Lower leg skin (tissue), 4 donors: ENCODE measurements at regions not wholly inside any gene's neighbourhood (a gene's known extent, or its start where the extent isn't known, plus 50 kb on each side); places are given as distances from the start of the nearest gene placed in this dataset.

Experiments
- DNase-seq, 2 donors: peaks; one replicate each; pipeline ENCODE4 v3.0.0-alpha.2; 2019; ENCODE audit warnings: low spot score in 2 of 2
- H3K4me3 ChIP-seq: fragments of 200-600 bp; sonication (generic); 2 replicates; pipeline ENCODE4 v1.5.1; 2017; ENCODE audit warnings: mild to moderate bottlenecking, low read depth; ENCODE audit not compliant: poor library complexity, severe bottlenecking
- POLR2A ChIP-seq, 2 donors: fragments of 450-650 bp; IDR thresholded peaks; one replicate each; pipeline ENCODE4 v1.6.1; 2016 to 2017; ENCODE audit warnings: antibody characterized with exemption in 2 of 2, mild to moderate bottlenecking in 1 of 2, moderate library complexity in 1 of 2
- WGBS, 2 donors: methylation state at CpG; one replicate each; pipeline ENCODE4 v1.1.5; 2018; 5-methylcytosine and 5-hydroxymethylcytosine counted together
- intact Hi-C: fragments of 100-400 bp; cut with DNase I; formaldehyde crosslinking; loops from one replicate; pipeline ENCODE4 v1.15.0; 2023; ENCODE audit warnings: low total_unique reads
- TF ChIP-seq, protein P1 (sequence below), 3 donors: fragments of 450-650 bp; IDR thresholded peaks; one replicate each; pipeline ENCODE4 v1.5.1; 2016; ENCODE audit warnings: antibody characterized with exemption in 3 of 3, mild to moderate bottlenecking in 3 of 3, moderate library complexity in 2 of 3

DNA sequence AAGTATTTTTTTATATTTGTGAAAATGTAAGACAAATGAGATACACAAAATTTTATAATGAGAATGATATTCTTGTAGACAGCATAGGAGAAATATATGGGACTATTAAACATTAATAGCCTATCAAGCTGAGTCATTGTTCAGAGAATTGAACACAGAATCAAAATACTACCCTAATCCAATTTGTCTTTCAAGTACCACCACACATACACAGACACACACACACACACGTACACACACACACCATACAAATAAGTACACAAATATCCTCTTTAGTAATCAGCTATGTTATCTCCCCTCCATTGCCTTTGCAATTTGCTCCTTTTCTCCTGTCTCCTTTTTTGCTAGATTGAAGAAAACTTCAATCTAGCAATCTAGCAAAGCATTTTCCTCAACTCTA, 499.3 kb downstream of the FOXG1 start:
- no peak overlapping the region for H3K4me3 ChIP-seq
- 60 to 69% methylated on average over 1 of the region's 1 CpG for WGBS, 2 donors
- no peak for DNase-seq
- intact Hi-C loops, result no loop called here
- TF ChIP-seq, protein P1, sequence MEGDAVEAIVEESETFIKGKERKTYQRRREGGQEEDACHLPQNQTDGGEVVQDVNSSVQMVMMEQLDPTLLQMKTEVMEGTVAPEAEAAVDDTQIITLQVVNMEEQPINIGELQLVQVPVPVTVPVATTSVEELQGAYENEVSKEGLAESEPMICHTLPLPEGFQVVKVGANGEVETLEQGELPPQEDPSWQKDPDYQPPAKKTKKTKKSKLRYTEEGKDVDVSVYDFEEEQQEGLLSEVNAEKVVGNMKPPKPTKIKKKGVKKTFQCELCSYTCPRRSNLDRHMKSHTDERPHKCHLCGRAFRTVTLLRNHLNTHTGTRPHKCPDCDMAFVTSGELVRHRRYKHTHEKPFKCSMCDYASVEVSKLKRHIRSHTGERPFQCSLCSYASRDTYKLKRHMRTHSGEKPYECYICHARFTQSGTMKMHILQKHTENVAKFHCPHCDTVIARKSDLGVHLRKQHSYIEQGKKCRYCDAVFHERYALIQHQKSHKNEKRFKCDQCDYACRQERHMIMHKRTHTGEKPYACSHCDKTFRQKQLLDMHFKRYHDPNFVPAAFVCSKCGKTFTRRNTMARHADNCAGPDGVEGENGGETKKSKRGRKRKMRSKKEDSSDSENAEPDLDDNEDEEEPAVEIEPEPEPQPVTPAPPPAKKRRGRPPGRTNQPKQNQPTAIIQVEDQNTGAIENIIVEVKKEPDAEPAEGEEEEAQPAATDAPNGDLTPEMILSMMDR (IDR thresholded peaks at IDR 0.05), result no peak
- no peak for TF ChIP-seq POLR2A (IDR thresholded peaks at IDR 0.05)

DNA sequence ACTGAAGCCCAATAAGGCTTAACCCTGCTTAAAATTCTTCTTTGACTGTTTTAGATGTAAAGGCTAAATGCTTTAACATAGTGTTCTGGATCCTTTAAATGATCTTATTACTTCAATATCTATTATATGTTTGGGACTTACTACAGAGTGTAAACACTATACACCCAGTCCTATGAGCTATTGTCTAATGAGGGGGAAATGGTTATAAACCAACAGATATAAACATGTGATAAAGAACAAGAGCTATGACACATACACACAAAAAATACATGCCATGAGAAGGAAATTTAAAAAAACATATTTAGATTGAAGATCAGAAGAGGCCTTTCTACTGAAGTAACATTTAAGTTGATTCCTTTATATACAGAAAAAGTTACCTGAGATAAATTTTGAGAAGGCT, 505.1 kb downstream of the FOXG1 start:
- no peak overlapping the region for H3K4me3 ChIP-seq
- intact Hi-C loops, result no loop called here
- DNase-seq, result no peak
- no peak for TF ChIP-seq POLR2A (IDR thresholded peaks at IDR 0.05)
- TF ChIP-seq, protein P1 (IDR thresholded peaks at IDR 0.05), result no peak

DNA sequence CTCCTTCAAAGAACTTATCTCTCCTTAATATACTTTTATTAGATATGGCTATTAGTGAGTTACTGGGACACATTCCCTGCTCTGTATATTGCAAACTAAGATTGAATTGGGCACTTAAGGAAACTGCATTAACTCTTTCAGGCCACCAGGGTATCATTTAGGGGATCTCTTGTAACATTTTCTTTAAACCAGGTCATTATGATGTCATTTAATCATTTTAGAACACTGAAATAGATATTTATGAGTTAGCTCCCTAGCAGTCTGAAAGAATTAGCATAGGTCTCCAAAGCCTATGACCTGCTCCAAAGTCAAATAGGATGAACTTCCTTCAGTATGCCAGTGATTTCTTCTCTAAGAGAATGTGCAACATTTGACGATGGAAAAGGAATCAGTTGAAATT, 506.9 kb downstream of the FOXG1 start:
- intact Hi-C loops, result no loop called here

DNA sequence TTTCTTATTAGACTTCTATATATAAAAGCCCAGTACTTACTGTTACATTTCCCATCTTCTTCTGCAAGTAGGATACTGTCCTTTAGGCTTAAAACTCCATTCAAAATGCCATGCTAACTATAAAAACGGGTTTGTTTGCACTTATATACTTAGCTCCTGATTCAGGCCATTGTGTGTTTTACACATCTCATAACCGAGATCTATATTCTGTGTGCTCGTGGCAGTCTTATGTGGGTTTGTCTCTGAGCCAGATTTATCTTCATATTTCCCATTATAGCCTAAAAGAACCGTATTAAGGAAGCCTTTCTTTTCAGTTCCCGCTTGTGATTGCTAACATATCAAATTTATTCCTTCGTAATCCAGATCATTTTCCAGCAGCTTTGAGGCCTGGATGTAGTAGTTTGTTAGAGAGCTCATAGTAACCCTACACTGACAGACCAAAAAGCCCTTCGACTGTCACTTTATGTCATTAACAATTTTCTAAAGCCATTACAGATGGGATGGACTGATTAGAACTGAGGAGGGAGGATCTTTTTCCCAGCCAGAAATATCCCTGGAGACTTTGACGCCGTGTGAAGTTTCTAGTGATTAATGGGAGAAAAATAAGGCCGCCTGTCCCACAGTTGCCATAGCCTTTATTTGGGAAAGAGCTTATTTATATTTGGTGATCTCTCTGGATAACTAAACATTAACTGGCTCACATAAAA, 508.5 kb downstream of the FOXG1 start:
- DNase-seq, result no peak
- 60 to 70% methylated on average over 10 of the region's 10 CpGs for WGBS, 2 donors
- TF ChIP-seq POLR2A (IDR thresholded peaks at IDR 0.05), result no peak
- TF ChIP-seq, protein P1 (IDR thresholded peaks at IDR 0.05), result no peak
- intact Hi-C loops, result no loop called here
- H3K4me3 ChIP-seq, result no peak overlapping the region

More for the DNA sequence above, 506.9 kb downstream of the FOXG1 start:
- H3K4me3 ChIP-seq, result no peak overlapping the region
- no peak for DNase-seq
- WGBS, 2 donors, result 70 to 86% methylated on average over 1 of the region's 1 CpG
- TF ChIP-seq, protein P1 (IDR thresholded peaks at IDR 0.05), result no peak
- no peak for TF ChIP-seq POLR2A (IDR thresholded peaks at IDR 0.05)

DNA sequence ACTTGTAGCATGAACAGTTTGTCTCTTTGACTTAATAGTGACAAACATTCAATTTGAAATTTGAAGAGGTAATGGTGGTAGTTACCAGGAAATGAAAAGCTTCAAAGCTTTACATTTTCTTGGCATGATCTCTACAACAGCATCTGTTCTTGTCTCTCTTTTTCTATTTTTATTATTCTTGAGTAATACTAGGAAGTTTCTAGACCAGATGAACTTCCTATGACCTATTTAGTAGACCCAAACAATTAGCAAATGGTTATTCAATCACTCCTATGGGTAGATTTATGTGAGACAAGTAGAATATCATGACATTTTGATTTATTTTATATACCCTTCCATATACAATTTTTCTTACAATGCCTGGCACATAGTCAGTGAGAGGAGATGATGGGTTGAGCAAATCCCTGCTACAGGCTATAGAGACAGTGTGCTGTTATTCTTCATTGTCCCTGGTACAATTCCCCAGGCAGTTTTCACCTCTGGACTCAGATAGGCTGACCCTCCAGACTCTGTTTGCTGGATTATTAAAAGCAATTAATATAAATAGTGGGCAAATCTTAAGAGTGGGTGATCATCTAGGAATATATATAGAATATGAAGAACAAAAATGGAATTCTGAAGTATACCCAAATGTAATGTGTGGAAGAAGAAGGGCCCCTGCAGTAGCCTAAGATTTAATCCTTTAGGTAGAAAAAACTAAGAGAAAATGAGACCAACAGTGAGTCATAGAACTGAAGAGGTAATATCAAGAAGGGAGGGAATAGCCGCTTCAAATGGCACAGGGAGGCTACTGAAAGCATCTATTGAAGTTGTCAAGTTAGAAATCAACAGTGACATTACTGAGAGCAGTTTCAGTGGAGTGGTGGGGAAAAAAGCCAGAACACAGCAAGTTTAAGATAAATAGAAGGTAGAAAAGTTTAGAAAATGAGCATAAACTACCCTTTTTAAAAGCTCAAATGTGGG, 512.0 kb downstream of the FOXG1 start:
- no peak overlapping the region for H3K4me3 ChIP-seq
- TF ChIP-seq, protein P1 (IDR thresholded peaks at IDR 0.05), result no peak
- no peak for TF ChIP-seq POLR2A (IDR thresholded peaks at IDR 0.05)
- DNase-seq, result no peak
- WGBS, 2 donors, result 75 to 80% methylated on average over 1 of the region's 1 CpG
- intact Hi-C loops, result no loop called here
